GM12878 (cell line): ENCODE measurements at regions not wholly inside any gene's neighbourhood (a gene's known extent, or its start where the extent isn't known, plus 50 kb on each side); places are given as distances from the start of the nearest gene placed in this dataset.

Experiments
- ATAC-seq: fragments of 200-7000 bp; cut with Tn5 transposase; 3 replicates; pipeline ENCODE4 v1.9.1; 2020; ENCODE audit warnings: mild to moderate bottlenecking, moderate library complexity
- BruUV-seq: library from RNA; stranded (reverse); fragments of 400-500 nt; replicated peaks from 2 replicates; lab custom pipeline; 2021; lab: Mats Ljungman, UMichigan
- CTCF ChIA-PET: fragments of 300-600 bp; sonication (Branson Sonifier 250); formaldehyde crosslinking; extraction: SDS; loops from one replicate; lab custom pipeline; 2021; ENCODE audit warnings: inconsistent platforms; lab: Yijun Ruan, JAX
- POLR2A ChIA-PET: fragments of 350-600 bp; formaldehyde crosslinking; extraction: SDS; loops from one replicate; lab custom pipeline; 2021; ENCODE audit warnings: inconsistent platforms; lab: Charles Lee
- RAD21 ChIA-PET: fragments of 300-600 bp; sonication (Branson Sonifier 250); formaldehyde crosslinking; loops from one replicate; lab custom pipeline; 2023; ENCODE audit warnings: antibody characterized with exemption; ENCODE audit not compliant: unreplicated experiment; lab: Charles Lee
- SMC1A ChIA-PET: fragments of 300-600 bp; sonication (Branson Sonifier 250); formaldehyde crosslinking; loops from one replicate; lab custom pipeline; 2023; ENCODE audit not compliant: unreplicated experiment, uncharacterized antibody; lab: Charles Lee
- DNase-seq: peaks from one replicate; pipeline ENCODE4 v3.0.0-alpha.2; 2011; ENCODE audit warnings: low read depth, low spot score
- FAIRE-seq: peaks from 3 replicates; lab custom pipeline; 2011; peaks lifted over from hg19 to GRCh38; lab: Jason Lieb, UNC
- H2AFZ ChIP-seq: 2 replicates; pipeline ENCODE4 v1.6.0; 2011; ENCODE audit warnings: low read depth, low read length, control low read depth; ENCODE audit not compliant: control insufficient read depth
- H3K27ac ChIP-seq: 2 replicates; pipeline ENCODE4 v1.5.1; 2011; ENCODE audit warnings: control low read depth; ENCODE audit not compliant: control insufficient read depth, insufficient read depth
- H3K27me3 ChIP-seq, 2 experiments: replicated peaks in 1 of 2; 2 replicates each; pipeline versions ENCODE4 v1.6.0 to v1.6.1; 2011; ENCODE audit warnings: low read length in 1 of 2; ENCODE audit not compliant: control insufficient read depth in 2 of 2, insufficient read depth in 2 of 2
- H3K36me3 ChIP-seq, 2 experiments: 2 replicates each; pipeline ENCODE4 v1.5.1; 2011; ENCODE audit warnings: low read length in 1 of 2; ENCODE audit not compliant: control insufficient read depth in 2 of 2, insufficient read depth in 2 of 2
- H3K4me1 ChIP-seq: 2 replicates; pipeline ENCODE4 v1.6.1; 2011; ENCODE audit warnings: mild to moderate bottlenecking, low read length, moderate library complexity, mixed read lengths; ENCODE audit not compliant: control insufficient read depth, insufficient read depth
- H3K4me2 ChIP-seq: 2 replicates; pipeline ENCODE4 v1.6.0; 2011; ENCODE audit warnings: control low read depth; ENCODE audit not compliant: control insufficient read depth, insufficient read depth
- H3K4me3 ChIP-seq: fragments of 200-600 bp; sonication (generic); 2 replicates; pipeline ENCODE4 v1.5.1; 2016
- H3K79me2 ChIP-seq: 2 replicates; pipeline ENCODE4 v1.6.0; 2011; ENCODE audit warnings: low read length; ENCODE audit not compliant: control insufficient read depth, insufficient read depth
- H3K9ac ChIP-seq: 2 replicates; pipeline ENCODE4 v1.8.0; 2011; ENCODE audit warnings: low read length, control low read depth, mixed read lengths; ENCODE audit not compliant: control insufficient read depth, insufficient read depth
- H3K9me3 ChIP-seq: replicated peaks from 3 replicates; pipeline ENCODE4 v1.5.1; 2011; ENCODE audit warnings: mild to moderate bottlenecking, low read length; ENCODE audit not compliant: control insufficient read depth, insufficient read depth
- H4K20me1 ChIP-seq: 2 replicates; pipeline ENCODE4 v1.6.0; 2011; ENCODE audit not compliant: control insufficient read depth, insufficient read depth
- BHLHE40 ChIP-seq, 2 experiments: fragments of 450-650 bp in 1 of 2; IDR thresholded peaks; 2 replicates each; pipeline ENCODE4 v1.6.1; 2011 to 2017; ENCODE audit warnings: low read depth in 2 of 2, borderline replicate concordance in 1 of 2, improper control_type of control experiment in 1 of 2, low read length in 1 of 2, mild to moderate bottlenecking in 1 of 2
- CBX5 ChIP-seq: sonication (generic); IDR thresholded peaks from 2 replicates; pipeline ENCODE4 v1.6.1; 2016; ENCODE audit warnings: low read depth, moderate library complexity, mild to moderate bottlenecking, inconsistent platforms
- CREB1 ChIP-seq: IDR thresholded peaks from 2 replicates; pipeline ENCODE4 v1.6.1; 2012; ENCODE audit warnings: low read depth, mild to moderate bottlenecking, inconsistent platforms
- HCFC1 ChIP-seq: fragments of 150-350 bp; IDR thresholded peaks from 2 replicates; pipeline ENCODE4 v1.6.1; 2014; ENCODE audit warnings: low read length
- IRF5 ChIP-seq: fragments of 450-650 bp; IDR thresholded peaks from 2 replicates; pipeline ENCODE4 v1.6.1; 2017; ENCODE audit warnings: borderline replicate concordance
- NR2C1 ChIP-seq: fragments of 450-650 bp; IDR thresholded peaks from 2 replicates; pipeline ENCODE4 v1.6.1; 2017; ENCODE audit warnings: antibody characterized with exemption, mild to moderate bottlenecking, moderate library complexity
- PAX5 ChIP-seq: IDR thresholded peaks from 2 replicates; pipeline ENCODE4 v1.6.1; 2011; ENCODE audit warnings: low read depth, low read length, borderline replicate concordance
- POLR2AphosphoS2 ChIP-seq: IDR thresholded peaks from 2 replicates; pipeline ENCODE4 v1.6.1; 2011; ENCODE audit warnings: low read depth, mild to moderate bottlenecking, low read length, improper control_type of control experiment, moderate library complexity
- RELA ChIP-seq: fragments of 450-650 bp; IDR thresholded peaks from 2 replicates; pipeline ENCODE4 v1.8.0; 2014; ENCODE audit warnings: borderline replicate concordance; ENCODE audit not compliant: partially characterized antibody
- STAT3 ChIP-seq: IDR thresholded peaks from 2 replicates; pipeline ENCODE4 v1.6.1; 2011; ENCODE audit warnings: low read depth, low read length, improper control_type of control experiment
- ZBTB33 ChIP-seq: fragments of 450-650 bp; IDR thresholded peaks from 2 replicates; pipeline ENCODE4 v1.6.1; 2017; ENCODE audit warnings: mild to moderate bottlenecking
- WGBS: methylation state at CpG from one replicate; pipeline ENCODE4 v1.1.6; 2016; ENCODE audit warnings: low lambda C conversion rate; ENCODE audit not compliant: insufficient replicate concordance, insufficient coverage; ENCODE audit errors: missing lambda C conversion rate; 5-methylcytosine and 5-hydroxymethylcytosine counted together
- in situ Hi-C: fragments of 300-500 bp; cut with MboI; formaldehyde crosslinking; loops from 9 replicates; pipeline ENCODE4 v1.14.3; 2018; ENCODE audit warnings: mixed read lengths
- intact Hi-C: fragments of 100-400 bp; cut with micrococcal nuclease; formaldehyde crosslinking; loops from one replicate; pipeline ENCODE4 v1.14.2; 2022; ENCODE audit not compliant: unreplicated experiment

- Histone ChIP-seq H2AFZ (no peak overlapping the region), H3K79me2 (no peaks in the 10 kb centered on the region), H3K27me3 (no peaks in the 10 kb centered on the region), H3K9ac (no peak overlapping the region), H3K9me3 (no peaks in the 10 kb centered on the region), H4K20me1 (no peaks in the 10 kb centered on the region), H3K4me3 (no peak overlapping the region), H3K4me1 (no peaks in the 10 kb centered on the region), H3K36me3 (no peaks in the 10 kb centered on the region), H3K4me2 (no peak overlapping the region), H3K27ac (no peak overlapping the region)
- TF ChIP-seq IRF5, result no peak
- no peak for TF ChIP-seq ZBTB33
- TF ChIP-seq STAT3, result no peak
- TF ChIP-seq POLR2AphosphoS2, result no peak
- no peak for TF ChIP-seq HCFC1
- no peak for TF ChIP-seq PAX5
- no peak for TF ChIP-seq RELA
- no peak for TF ChIP-seq NR2C1
- no peak for TF ChIP-seq CREB1
- no peak for TF ChIP-seq CBX5
- no peak for TF ChIP-seq BHLHE40 (IDR thresholded peaks at IDR 0.05; ENCODE audit: borderline replicate concordance in 1 of 2, low read depth in 2 of 2, low read length in 1 of 2)
- DNase-seq (no peak), FAIRE-seq (no peak), ATAC-seq (no peak)
- in situ Hi-C loops (no loop called here), intact Hi-C loops (no loop called here)
- no TSS peak for BruUV-seq
- POLR2A ChIA-PET, result interaction anchor here (1.0 kb wide), 1 partner anchor 25 kb away, joined by 3 read pairs; no protein-coding TSS in a partner anchor
- 66% methylated on average over 5 of the region's 5 CpGs for whole genome bisulfite sequencing
- CTCF ChIA-PET, result no interaction called here
- SMC1A ChIA-PET, result interaction anchor here (0.6 kb wide), 1 partner anchor 1355 kb away, joined by 3 read pairs; no protein-coding TSS in a partner anchor
- RAD21 ChIA-PET, result no interaction called here
These were observed 174.2 kb upstream of the PHF14 start for GRCh38 chr7:10799475-10799874.
